ENCODE measurements at regions not wholly inside any gene's neighbourhood (a gene's known extent, or its start where the extent isn't known, plus 50 kb on each side); places are given as distances from the start of the nearest gene placed in this dataset.

DNA sequence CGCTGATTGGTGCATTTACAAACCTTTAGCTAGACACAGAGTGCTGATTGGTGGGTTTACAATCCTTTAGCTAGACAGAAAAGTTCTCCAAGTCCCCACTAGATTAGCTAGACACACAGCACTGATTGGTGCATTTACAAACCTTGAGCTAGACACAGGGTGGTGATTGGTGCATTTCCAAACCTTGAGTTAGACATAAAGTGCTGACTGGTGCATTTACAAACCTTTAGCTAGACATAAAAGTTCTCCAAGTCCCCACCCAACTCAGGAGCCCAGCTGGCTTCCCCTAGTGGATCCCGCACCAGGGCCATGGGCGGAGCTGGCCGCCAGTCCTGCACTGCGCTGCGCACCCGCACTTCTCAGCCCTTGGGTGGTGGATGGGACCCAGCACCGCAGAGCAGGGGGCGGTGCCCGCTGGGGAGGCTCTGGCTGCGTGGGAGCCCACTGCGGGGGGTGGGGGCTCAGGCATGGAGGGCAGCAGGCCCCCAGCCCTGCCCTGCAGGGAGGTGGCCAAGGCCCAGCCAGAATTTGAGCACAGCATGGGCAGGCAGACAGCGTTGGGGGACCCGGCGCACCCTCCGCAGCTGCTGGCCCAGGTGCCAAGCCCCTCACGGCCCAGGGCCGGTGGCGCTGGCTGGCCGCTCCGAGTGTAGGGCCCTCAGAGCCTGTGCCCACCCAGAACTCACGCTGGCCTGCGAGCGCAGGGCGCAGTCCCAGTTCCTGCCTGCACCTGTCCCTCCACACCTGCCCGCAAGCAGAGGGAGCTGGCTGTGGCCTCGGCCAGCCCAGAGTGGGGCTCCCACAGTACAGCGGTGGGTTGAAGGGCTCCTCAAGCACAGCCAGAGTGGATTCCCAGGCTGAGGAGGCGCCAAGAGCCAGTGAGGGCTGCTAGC is 608.9 kb upstream of the LCORL start:
- TF ChIP-seq CTCF (IDR thresholded peaks at IDR 0.05) (no peak), POLR2A (IDR thresholded peaks at IDR 0.05) (no peak), POLR2AphosphoS5 (IDR thresholded peaks at IDR 0.05) (no peak), EP300 (IDR thresholded peaks at IDR 0.05) (no peak)
